H1 (cell line): ENCODE measurements at regions not wholly inside any gene's neighbourhood (a gene's known extent, or its start where the extent isn't known, plus 50 kb on each side); places are given as distances from the start of the nearest gene placed in this dataset.

ENCODE experiments used
- CTCF ChIA-PET: fragments of 300-600 bp; sonication (Branson Sonifier 250); formaldehyde crosslinking; loops from one replicate; lab custom pipeline; 2021; ENCODE audit not compliant: partially characterized antibody; lab: Charles Lee
- POLR2A ChIA-PET: fragments of 300-600 bp; sonication (Branson Sonifier 250); formaldehyde crosslinking; loops from one replicate; lab custom pipeline; 2021; ENCODE audit warnings: inconsistent platforms; ENCODE audit not compliant: partially characterized antibody; lab: Charles Lee
- DNase-seq, 2 experiments: peaks; one replicate each; pipeline versions ENCODE4 v3.0.0 to v3.0.0-alpha.2; 2010 to 2022; ENCODE audit warnings: low spot score in 2 of 2, low read depth in 1 of 2, mixed read lengths in 1 of 2
- FAIRE-seq: peaks from 2 replicates; lab custom pipeline; 2011; peaks lifted over from hg19 to GRCh38; lab: Jason Lieb, UNC
- H2AFZ ChIP-seq: 2 replicates; pipeline ENCODE4 v1.8.1; 2012; ENCODE audit warnings: low read length, inconsistent platforms
- H2AK5ac ChIP-seq: 2 replicates; pipeline ENCODE4 v1.6.1; 2013; ENCODE audit warnings: low read depth, low read length
- H2BK120ac ChIP-seq: replicated peaks from 2 replicates; pipeline ENCODE3; 2013; ENCODE audit warnings: low read depth, low read length, inconsistent platforms
- H2BK12ac ChIP-seq: 2 replicates; pipeline ENCODE4 v1.6.1; 2013; ENCODE audit warnings: low read depth, low read length
- H2BK15ac ChIP-seq: 2 replicates; pipeline ENCODE4 v1.6.1; 2013; ENCODE audit warnings: low read length
- H2BK20ac ChIP-seq: 2 replicates; pipeline ENCODE4 v1.6.1; 2013; ENCODE audit warnings: low read length
- H2BK5ac ChIP-seq: 2 replicates; pipeline ENCODE4 v1.6.1; 2013; ENCODE audit warnings: low read depth, low read length
- H3K14ac ChIP-seq: 2 replicates; pipeline ENCODE4 v1.6.1; 2013; ENCODE audit warnings: inconsistent platforms; ENCODE audit not compliant: insufficient read length
- H3K18ac ChIP-seq: 2 replicates; pipeline ENCODE4 v1.6.1; 2013; ENCODE audit warnings: low read length; ENCODE audit errors: extremely low read depth
- H3K23ac ChIP-seq: 2 replicates; pipeline ENCODE4 v1.6.1; 2013; ENCODE audit warnings: inconsistent platforms; ENCODE audit not compliant: insufficient read length
- H3K23me2 ChIP-seq: 2 replicates; pipeline ENCODE4 v1.6.1; 2013; ENCODE audit warnings: low read depth, low read length
- H3K27ac ChIP-seq: 2 replicates; pipeline ENCODE4 v1.6.1; 2011; ENCODE audit warnings: low read depth, low read length, inconsistent platforms
- H3K27me3 ChIP-seq, 4 experiments: replicated peaks in 1 of 4; 1 replicate in 1 of 4; 2 replicates in 3 of 4; pipeline versions ENCODE4 v1.6.1 to v1.8.1; 2011 to 2013; ENCODE audit warnings: low read length in 3 of 4, mild to moderate bottlenecking in 3 of 4, inconsistent platforms in 2 of 4, mixed read lengths in 2 of 4, moderate library complexity in 1 of 4; ENCODE audit not compliant: control insufficient read depth in 3 of 4, insufficient read depth in 3 of 4; ENCODE audit errors: extremely low read depth in 1 of 4
- H3K36me3 ChIP-seq, 4 experiments: 2 replicates each; pipeline versions ENCODE4 v1.6.1 to v1.8.1; 2011 to 2013; ENCODE audit warnings: mild to moderate bottlenecking in 4 of 4, low read length in 3 of 4, moderate library complexity in 2 of 4, control low read depth in 1 of 4, inconsistent platforms in 1 of 4; ENCODE audit not compliant: insufficient read depth in 4 of 4, control insufficient read depth in 2 of 4
- H3K4ac ChIP-seq: replicated peaks from 2 replicates; pipeline ENCODE3; 2013; ENCODE audit warnings: low read length, low read depth, mixed read lengths, inconsistent platforms; ENCODE audit not compliant: insufficient read length
- H3K4me1 ChIP-seq, 4 experiments: replicated peaks in 1 of 4; 1 replicate in 1 of 4; 2 replicates in 3 of 4; pipeline versions ENCODE4 v1.6.1 to v1.8.1; 2011 to 2013; ENCODE audit warnings: low read length in 3 of 4, inconsistent platforms in 2 of 4, mixed read lengths in 1 of 4; ENCODE audit not compliant: insufficient read depth in 4 of 4, control insufficient read depth in 3 of 4
- H3K4me2 ChIP-seq, 2 experiments: 2 replicates each; pipeline versions ENCODE4 v1.6.1 to v1.8.1; 2011 to 2013; ENCODE audit warnings: low read depth in 2 of 2, low read length in 2 of 2, control low read depth in 1 of 2, inconsistent platforms in 1 of 2, mild to moderate bottlenecking in 1 of 2; ENCODE audit not compliant: insufficient read depth in 1 of 2
- H3K4me3 ChIP-seq, 4 experiments: fragments of 200-600, 300-600 bp in 1 of 4; sonication (generic), shearing (Covaris generic), sonication (Bioruptor Twin) in 1 of 4; 2 replicates each; pipeline versions ENCODE4 v1.5.1 to v1.8.1; 2011 to 2016; ENCODE audit warnings: low read length in 4 of 4, low read depth in 3 of 4, control low read depth in 2 of 4, inconsistent platforms in 2 of 4, mild to moderate bottlenecking in 2 of 4, mixed read lengths in 1 of 4, moderate library complexity in 1 of 4; ENCODE audit not compliant: insufficient read depth in 2 of 4; ENCODE audit errors: extremely low read depth in 1 of 4
- H3K56ac ChIP-seq: replicated peaks from 2 replicates; pipeline ENCODE3; 2013; ENCODE audit warnings: low read depth, mild to moderate bottlenecking, mixed read lengths, low read length, inconsistent platforms; ENCODE audit not compliant: insufficient read length
- H3K79me1 ChIP-seq: 2 replicates; pipeline ENCODE4 v1.6.1; 2013; ENCODE audit warnings: low read depth, low read length, control low read depth
- H3K79me2 ChIP-seq, 2 experiments: 2 replicates each; pipeline versions ENCODE4 v1.6.1 to v1.8.1; 2012 to 2013; ENCODE audit warnings: low read length in 2 of 2, mild to moderate bottlenecking in 2 of 2, inconsistent platforms in 1 of 2; ENCODE audit not compliant: insufficient read depth in 2 of 2, control insufficient read depth in 1 of 2
- H3K9ac ChIP-seq, 4 experiments: replicated peaks in 1 of 4; 1 replicate in 1 of 4; 2 replicates in 3 of 4; pipeline versions ENCODE4 v1.6.1 to v1.8.1; 2011 to 2013; ENCODE audit warnings: low read depth in 3 of 4, low read length in 3 of 4, control low read depth in 2 of 4, mild to moderate bottlenecking in 2 of 4, moderate library complexity in 2 of 4, inconsistent platforms in 1 of 4; ENCODE audit errors: extremely low read depth in 1 of 4
- H3K9me3 ChIP-seq, 2 experiments: 2 replicates each; pipeline versions ENCODE4 v1.6.1 to v1.8.1; 2012 to 2013; ENCODE audit warnings: mild to moderate bottlenecking in 2 of 2, moderate library complexity in 2 of 2, control low read depth in 1 of 2, inconsistent platforms in 1 of 2, low read depth in 1 of 2, low read length in 1 of 2, mixed read lengths in 1 of 2; ENCODE audit not compliant: insufficient read depth in 2 of 2
- H4K20me1 ChIP-seq, 2 experiments: replicated peaks in 1 of 2; 2 replicates each; pipeline versions ENCODE3 to v1.8.1; 2011 to 2013; ENCODE audit warnings: inconsistent platforms in 2 of 2, low read length in 2 of 2, mild to moderate bottlenecking in 1 of 2; ENCODE audit not compliant: insufficient read depth in 2 of 2, control insufficient read depth in 1 of 2
- H4K5ac ChIP-seq: 2 replicates; pipeline ENCODE4 v1.6.1; 2013; ENCODE audit warnings: low read length, low read depth, mixed read lengths, inconsistent platforms; ENCODE audit not compliant: insufficient read length
- H4K8ac ChIP-seq: 2 replicates; pipeline ENCODE4 v1.8.0; 2013; ENCODE audit warnings: mild to moderate bottlenecking, moderate library complexity, low read length, inconsistent platforms; ENCODE audit not compliant: insufficient read depth; ENCODE audit errors: extremely low read depth
- H4K91ac ChIP-seq: replicated peaks from 2 replicates; pipeline ENCODE3; 2013; ENCODE audit warnings: low read length, mixed read lengths, inconsistent platforms; ENCODE audit not compliant: insufficient read length
- ASH2L ChIP-seq: fragments of 200-600, 300-600 bp; sonication (generic); IDR thresholded peaks from one replicate; pipeline ENCODE4 v1.7.1; 2017; ENCODE audit warnings: low read length
- CHD2 ChIP-seq: IDR thresholded peaks from 2 replicates; pipeline ENCODE4 v1.6.1; 2012; ENCODE audit warnings: low read length, improper control_type of control experiment
- FOSL1 ChIP-seq: IDR thresholded peaks from 2 replicates; pipeline ENCODE4 v1.6.1; 2011; ENCODE audit warnings: mild to moderate bottlenecking, low read depth, low read length, moderate library complexity; ENCODE audit not compliant: insufficient read depth
- GTF2F1 ChIP-seq: IDR thresholded peaks from 2 replicates; pipeline ENCODE4 v1.6.1; 2012; ENCODE audit warnings: low read depth, low read length, improper control_type of control experiment, borderline replicate concordance
- MAFK ChIP-seq: IDR thresholded peaks from 2 replicates; pipeline ENCODE4 v1.6.1; 2012; ENCODE audit warnings: low read depth, mild to moderate bottlenecking, improper control_type of control experiment, low read length
- NRF1 ChIP-seq: IDR thresholded peaks from 2 replicates; pipeline ENCODE4 v1.6.1; 2011; ENCODE audit warnings: mild to moderate bottlenecking, low read depth, low read length, improper control_type of control experiment
- RBBP5 ChIP-seq: IDR thresholded peaks from 2 replicates; pipeline ENCODE4 v1.7.1; 2012; ENCODE audit warnings: low read depth, mild to moderate bottlenecking, inconsistent platforms, low read length, moderate library complexity, borderline replicate concordance
- TAF7 ChIP-seq: optimal IDR thresholded peaks from 2 replicates; pipeline ENCODE3; 2011; ENCODE audit warnings: low read depth, mild to moderate bottlenecking, inconsistent platforms, low read length, moderate library complexity, borderline replicate concordance
- WGBS, 2 experiments: shearing (Covaris generic) in 1 of 2; methylation state at CpG; one replicate each; pipeline versions ENCODE4 v1.1.6 to v1.1.7; 2013 to 2015; ENCODE audit warnings: low lambda C conversion rate in 2 of 2, mixed read lengths in 2 of 2, inconsistent platforms in 1 of 2, low coverage in 1 of 2, missing lambda C conversion rate in 1 of 2; ENCODE audit not compliant: insufficient replicate concordance in 2 of 2, insufficient coverage in 1 of 2, insufficient read length in 1 of 2; ENCODE audit errors: extremely low coverage in 1 of 2, missing lambda C conversion rate in 1 of 2; 5-methylcytosine and 5-hydroxymethylcytosine counted together
- TF ChIP-seq, protein P1 (sequence below): IDR thresholded peaks from 2 replicates; pipeline ENCODE4 v1.6.1; 2011; ENCODE audit warnings: low read depth, mild to moderate bottlenecking, low read length; ENCODE audit not compliant: insufficient read depth
- TF ChIP-seq, protein P2 (sequence below): IDR thresholded peaks from 2 replicates; pipeline ENCODE4 v1.6.1; 2012; ENCODE audit warnings: low read length, inconsistent platforms

DNA sequence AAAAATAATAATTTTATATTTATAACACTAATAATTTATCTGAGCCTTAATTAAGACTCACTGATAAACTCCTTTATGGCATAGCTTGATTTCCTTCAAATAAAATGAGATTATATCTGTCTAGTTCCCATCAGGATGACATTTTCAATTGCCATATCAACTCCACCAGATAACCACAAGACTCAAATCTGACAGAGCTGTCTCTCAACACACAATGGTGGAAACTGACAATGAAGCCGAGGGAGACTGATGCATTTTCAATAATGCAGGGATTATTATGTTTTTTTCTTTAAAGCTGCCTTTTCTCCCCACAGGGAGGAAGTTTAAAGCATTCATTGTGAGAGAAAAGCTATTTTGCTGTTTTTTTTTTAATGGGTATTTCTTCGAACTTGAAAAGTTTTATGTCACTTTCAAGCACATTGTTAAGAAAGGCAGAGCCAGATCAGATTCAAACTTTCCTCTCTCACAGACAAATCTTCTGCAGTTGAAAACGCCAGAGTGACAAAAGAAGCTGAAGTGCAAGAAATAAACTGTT lies 1326.9 kb upstream of the MIR17HG start:
- Histone ChIP-seq H3K9me3 (no peaks in the 10 kb centered on the region), H3K27ac (no peak overlapping the region), H3K23ac (no peak overlapping the region), H3K27me3 (no peaks in the 10 kb centered on the region), H3K4me1 (no peaks in the 10 kb centered on the region), H3K4ac (no peak overlapping the region), H2BK120ac (no peak overlapping the region), H4K91ac (no peak overlapping the region), H3K79me1 (no peaks in the 10 kb centered on the region), H4K5ac (no peak overlapping the region), H3K23me2 (no peaks in the 10 kb centered on the region), H2BK5ac (no peak overlapping the region), H3K56ac (no peak overlapping the region), H2AFZ (no peak overlapping the region), H2BK15ac (no peak overlapping the region), H3K18ac (no peak overlapping the region), H3K9ac (no peak overlapping the region), H2BK12ac (no peak overlapping the region), H2AK5ac (no peak overlapping the region), H3K14ac (no peak overlapping the region), H4K20me1 (no peaks in the 10 kb centered on the region), H2BK20ac (no peak overlapping the region), H3K4me2 (no peak overlapping the region), H4K8ac (no peak overlapping the region), H3K4me3 (no peak overlapping the region), H3K36me3 (no peaks in the 10 kb centered on the region), H3K79me2 (no peaks in the 10 kb centered on the region)
- FAIRE-seq = no peak
- WGBS, 2 experiments = 92% methylated on average over 3 of the region's 3 CpGs; no CpG with 5 or more reads in 1 of the 2 experiments
- DNase-seq = no peak
- ChIA-PET CTCF (interaction anchor here (1.5 kb wide), 1 partner anchor 846 kb away, joined by 3 read pairs; no protein-coding TSS in a partner anchor), POLR2A (no interaction called here)
- TF ChIP-seq CHD2 = no peak
- TF ChIP-seq FOSL1 = no peak
- TF ChIP-seq TAF7 = no peak
- TF ChIP-seq, protein P1, sequence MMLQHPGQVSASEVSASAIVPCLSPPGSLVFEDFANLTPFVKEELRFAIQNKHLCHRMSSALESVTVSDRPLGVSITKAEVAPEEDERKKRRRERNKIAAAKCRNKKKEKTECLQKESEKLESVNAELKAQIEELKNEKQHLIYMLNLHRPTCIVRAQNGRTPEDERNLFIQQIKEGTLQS = no peak
- no peak for TF ChIP-seq ASH2L
- no peak for TF ChIP-seq NRF1
- TF ChIP-seq, protein P2, sequence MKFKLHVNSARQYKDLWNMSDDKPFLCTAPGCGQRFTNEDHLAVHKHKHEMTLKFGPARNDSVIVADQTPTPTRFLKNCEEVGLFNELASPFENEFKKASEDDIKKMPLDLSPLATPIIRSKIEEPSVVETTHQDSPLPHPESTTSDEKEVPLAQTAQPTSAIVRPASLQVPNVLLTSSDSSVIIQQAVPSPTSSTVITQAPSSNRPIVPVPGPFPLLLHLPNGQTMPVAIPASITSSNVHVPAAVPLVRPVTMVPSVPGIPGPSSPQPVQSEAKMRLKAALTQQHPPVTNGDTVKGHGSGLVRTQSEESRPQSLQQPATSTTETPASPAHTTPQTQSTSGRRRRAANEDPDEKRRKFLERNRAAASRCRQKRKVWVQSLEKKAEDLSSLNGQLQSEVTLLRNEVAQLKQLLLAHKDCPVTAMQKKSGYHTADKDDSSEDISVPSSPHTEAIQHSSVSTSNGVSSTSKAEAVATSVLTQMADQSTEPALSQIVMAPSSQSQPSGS = no peak
- no peak for TF ChIP-seq GTF2F1
- TF ChIP-seq MAFK = no peak
- TF ChIP-seq RBBP5 = no peak
